Progenitor cell of endocrine pancreas (in vitro differentiated cells): ENCODE measurements at regions not wholly inside any gene's neighbourhood (a gene's known extent, or its start where the extent isn't known, plus 50 kb on each side); places are given as distances from the start of the nearest gene placed in this dataset.

ENCODE experiments used
- DNase-seq: peaks from one replicate; pipeline ENCODE4 v3.0.0; 2021; ENCODE audit warnings: low spot score; ENCODE audit not compliant: unreplicated experiment
- H3K27ac Mint-ChIP-seq: 2 replicates; pipeline ENCODE4 v1.8.0; 2021; ENCODE audit warnings: mild to moderate bottlenecking, moderate library complexity, mixed read lengths
- H3K27me3 Mint-ChIP-seq: 2 replicates; pipeline ENCODE4 v1.8.0; 2021; ENCODE audit warnings: mixed read lengths
- H3K36me3 Mint-ChIP-seq: 2 replicates; pipeline ENCODE4 v1.8.0; 2022; ENCODE audit warnings: mixed read lengths; ENCODE audit not compliant: insufficient read depth
- H3K4me1 Mint-ChIP-seq: 2 replicates; pipeline ENCODE4 v1.8.0; 2021; ENCODE audit warnings: low read depth, mixed read lengths
- H3K4me3 Mint-ChIP-seq: 2 replicates; pipeline ENCODE4 v1.8.0; 2021; ENCODE audit warnings: low read depth, mild to moderate bottlenecking, moderate library complexity, mixed read lengths
- H3K9me3 Mint-ChIP-seq: 2 replicates; pipeline ENCODE4 v1.8.0; 2021; ENCODE audit warnings: low read depth, mixed read lengths
- CTCF ChIP-seq: fragments of 200-600 bp; sonication (generic); IDR thresholded peaks from one replicate; pipeline ENCODE4 v1.5.0; 2021; ENCODE audit warnings: antibody characterized with exemption, mild to moderate bottlenecking; ENCODE audit not compliant: unreplicated experiment

DNA sequence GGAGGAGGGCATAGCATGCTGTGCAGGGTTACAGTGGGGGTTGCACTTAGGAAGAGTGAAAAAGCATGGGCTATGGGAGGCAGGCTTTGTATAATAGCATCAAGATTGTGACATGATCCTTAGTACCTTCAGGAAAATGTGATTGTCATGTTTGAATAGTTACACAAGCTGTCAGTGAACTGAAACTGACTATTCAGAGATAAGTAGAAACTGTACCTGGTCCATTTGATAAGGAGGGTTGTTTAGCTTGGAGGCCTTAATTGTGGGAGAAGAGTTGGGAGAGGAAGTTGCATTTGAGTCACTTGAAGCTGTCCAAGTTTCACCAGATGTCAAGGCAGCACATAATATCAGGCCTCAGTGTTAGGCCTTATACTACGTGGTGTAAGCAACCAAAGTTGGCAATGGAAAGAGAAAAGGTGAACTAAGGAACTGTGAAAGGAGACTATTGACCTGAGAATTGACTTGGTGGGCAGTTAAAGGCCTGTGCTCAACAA lies 85.0 kb downstream of the TEX13C start:
- H3K36me3 Mint-ChIP-seq = no peaks in the 10 kb centered on the region
- no peak for TF ChIP-seq CTCF
- H3K9me3 Mint-ChIP-seq = no peaks in the 10 kb centered on the region
- no peak overlapping the region for H3K4me3 Mint-ChIP-seq
- H3K4me1 Mint-ChIP-seq = no peaks in the 10 kb centered on the region
- H3K27ac Mint-ChIP-seq = no peak overlapping the region
- no peak for DNase-seq
- no peaks in the 10 kb centered on the region for H3K27me3 Mint-ChIP-seq

DNA sequence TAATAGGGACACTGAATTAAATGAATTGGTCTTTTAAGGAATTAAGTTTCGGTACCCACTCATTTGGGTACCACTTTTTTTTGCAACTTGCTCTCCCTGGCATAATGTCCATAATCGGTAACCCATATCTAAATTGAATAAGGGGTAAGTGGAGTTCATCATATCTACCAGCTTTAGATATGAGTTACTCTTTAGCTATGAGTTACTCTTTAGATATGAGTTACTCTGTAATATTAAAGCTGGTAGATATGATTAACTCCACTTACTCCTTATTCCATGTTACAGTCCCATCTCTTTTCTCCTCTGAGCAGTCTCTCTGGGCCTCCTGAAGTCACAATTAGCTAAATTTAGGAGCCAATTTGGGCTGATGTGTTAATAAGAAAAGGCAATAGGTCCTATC lies 85.7 kb downstream of the TEX13C start:
- H3K27ac Mint-ChIP-seq = no peak overlapping the region
- H3K27me3 Mint-ChIP-seq = no peaks in the 10 kb centered on the region
- no peaks in the 10 kb centered on the region for H3K9me3 Mint-ChIP-seq
- no peaks in the 10 kb centered on the region for H3K4me1 Mint-ChIP-seq
- H3K4me3 Mint-ChIP-seq = no peak overlapping the region
- no peak for TF ChIP-seq CTCF
- H3K36me3 Mint-ChIP-seq = no peaks in the 10 kb centered on the region
- no peak for DNase-seq

DNA sequence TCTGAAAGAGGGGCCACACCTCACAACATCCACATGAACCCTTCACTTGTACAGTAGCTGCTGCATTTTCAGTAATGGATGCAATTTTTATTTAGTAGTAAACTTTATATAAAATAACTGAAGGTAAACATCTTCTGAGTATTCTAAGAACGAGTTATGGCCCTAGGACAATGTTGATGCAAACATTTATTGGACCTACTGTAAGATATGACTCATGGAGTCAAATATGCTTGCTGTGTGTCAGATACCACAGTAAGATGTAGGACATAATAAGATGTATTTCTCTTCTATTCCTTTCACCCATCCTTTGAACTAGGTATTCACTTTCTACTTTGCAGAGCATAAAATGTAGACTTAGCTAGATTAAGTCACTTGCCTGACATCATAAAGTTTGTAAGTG lies 87.6 kb downstream of the TEX13C start:
- H3K9me3 Mint-ChIP-seq = no peaks in the 10 kb centered on the region
- TF ChIP-seq CTCF = no peak
- H3K4me1 Mint-ChIP-seq = no peaks in the 10 kb centered on the region
- H3K36me3 Mint-ChIP-seq = no peaks in the 10 kb centered on the region
- H3K27ac Mint-ChIP-seq = no peak overlapping the region
- H3K27me3 Mint-ChIP-seq = no peaks in the 10 kb centered on the region
- no peak overlapping the region for H3K4me3 Mint-ChIP-seq
- DNase-seq = no peak

GRCh38 chrX:125420809-125421208 lies 101.1 kb downstream of the TEX13C start:
- H3K27me3 Mint-ChIP-seq = no peaks in the 10 kb centered on the region
- no peak overlapping the region for H3K27ac Mint-ChIP-seq
- no peaks in the 10 kb centered on the region for H3K36me3 Mint-ChIP-seq
- no peak for TF ChIP-seq CTCF
- H3K4me1 Mint-ChIP-seq = no peaks in the 10 kb centered on the region
- no peaks in the 10 kb centered on the region for H3K9me3 Mint-ChIP-seq
- H3K4me3 Mint-ChIP-seq = no peak overlapping the region
- no peak for DNase-seq

DNA sequence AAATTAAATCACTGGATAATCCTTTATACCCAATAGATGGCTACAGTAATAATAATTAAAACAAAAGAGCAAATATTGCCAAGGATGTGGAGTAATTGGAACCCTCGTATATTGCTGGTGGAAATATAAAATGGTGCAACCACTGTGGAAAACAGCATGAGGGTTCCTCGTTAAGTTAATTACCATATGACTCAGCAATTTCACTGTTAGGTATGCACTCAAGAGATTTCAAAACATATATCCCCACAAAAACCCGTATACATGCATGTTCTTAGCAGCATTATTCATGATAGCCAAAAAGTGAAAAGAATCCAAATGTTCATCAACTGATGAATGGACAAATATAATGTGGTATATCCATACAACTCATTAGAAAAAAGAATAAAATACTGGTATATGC lies 103.3 kb downstream of the TEX13C start:
- Mint-ChIP-seq H3K4me1 (peaks cover 2% of the 10 kb centered on the region), H3K36me3 (no peaks in the 10 kb centered on the region), H3K27me3 (no peaks in the 10 kb centered on the region), H3K9me3 (no peaks in the 10 kb centered on the region), H3K27ac (no peak overlapping the region), H3K4me3 (no peak overlapping the region)
- TF ChIP-seq CTCF = no peak
- no peak for DNase-seq
